ENCODE measurements at regions not wholly inside any gene's neighbourhood (a gene's known extent, or its start where the extent isn't known, plus 50 kb on each side); places are given as distances from the start of the nearest gene placed in this dataset.

DNA sequence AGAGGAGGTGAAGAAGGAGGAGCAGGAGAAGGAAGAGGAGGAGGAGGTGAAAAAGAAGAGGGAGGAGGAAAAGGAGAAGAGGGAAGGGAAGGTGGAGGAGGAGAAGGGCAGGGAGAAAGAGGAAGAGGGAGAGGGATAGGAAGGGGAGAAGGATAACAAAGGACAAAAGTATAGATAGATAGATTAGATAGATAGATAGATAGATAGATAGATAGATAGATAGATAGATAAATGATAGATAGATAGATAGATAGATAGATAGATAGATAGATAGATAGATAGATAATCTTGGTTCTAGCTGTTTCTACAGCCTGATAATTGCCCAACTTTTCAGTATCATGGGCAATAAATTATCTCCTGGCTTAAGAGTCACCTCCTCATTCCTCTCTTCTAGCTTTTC lies 296.2 kb upstream of the C16orf82 start:
- H3K9me3 ChIP-seq (ENCODE audit: control insufficient read depth in 2 of 2, low read length in 2 of 2): no peaks in the 10 kb centered on the region
- no peak overlapping the region for H3K4me3 ChIP-seq (ENCODE audit: low read length in 2 of 2)
- H3K9ac ChIP-seq (ENCODE audit: low read depth in 1 of 2, low read length in 2 of 2): no peak overlapping the region
- no peaks in the 10 kb centered on the region for H3K4me1 ChIP-seq (ENCODE audit: control insufficient read depth in 2 of 2, insufficient read depth in 2 of 2, low read length in 2 of 2)
- no peaks in the 10 kb centered on the region for H3K36me3 ChIP-seq (ENCODE audit: control insufficient read depth in 2 of 2, insufficient read depth in 2 of 2, low read length in 2 of 2)
- H3K27ac ChIP-seq (ENCODE audit: low read depth in 2 of 2, low read length in 2 of 2): no peak overlapping the region
- no peaks in the 10 kb centered on the region for H3K27me3 ChIP-seq (ENCODE audit: control insufficient read depth in 2 of 2, insufficient read depth in 2 of 2, low read length in 2 of 2)

DNA sequence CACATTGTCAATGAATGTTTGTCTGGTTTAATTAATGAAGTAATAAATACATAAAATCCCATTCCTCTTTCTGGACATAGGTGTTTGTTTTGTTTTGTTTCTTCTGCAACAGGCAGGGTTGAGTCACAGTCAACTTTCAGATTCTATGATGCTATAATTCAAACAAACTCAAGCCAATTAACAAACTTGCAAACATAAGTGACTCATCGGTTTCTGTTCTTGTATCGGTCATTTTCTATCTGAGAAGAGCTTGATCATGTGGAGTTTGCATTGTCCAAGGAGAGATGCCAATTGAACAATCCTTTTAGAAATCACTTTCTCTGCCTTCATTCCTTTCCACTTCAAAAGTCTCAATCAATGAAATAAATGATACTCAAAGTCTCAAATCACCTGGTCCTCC lies 294.2 kb upstream of the C16orf82 start:
- no peaks in the 10 kb centered on the region for H3K36me3 ChIP-seq (ENCODE audit: control insufficient read depth in 2 of 2, insufficient read depth in 2 of 2, low read length in 2 of 2)
- H3K9ac ChIP-seq (ENCODE audit: low read depth in 1 of 2, low read length in 2 of 2): no peak overlapping the region
- H3K27ac ChIP-seq (ENCODE audit: low read depth in 2 of 2, low read length in 2 of 2): no peak overlapping the region
- no peaks in the 10 kb centered on the region for H3K27me3 ChIP-seq (ENCODE audit: control insufficient read depth in 2 of 2, insufficient read depth in 2 of 2, low read length in 2 of 2)
- H3K4me3 ChIP-seq (ENCODE audit: low read length in 2 of 2): no peak overlapping the region
- no peaks in the 10 kb centered on the region for H3K9me3 ChIP-seq (ENCODE audit: control insufficient read depth in 2 of 2, low read length in 2 of 2)
- H3K4me1 ChIP-seq (ENCODE audit: control insufficient read depth in 2 of 2, insufficient read depth in 2 of 2, low read length in 2 of 2): no peaks in the 10 kb centered on the region

DNA sequence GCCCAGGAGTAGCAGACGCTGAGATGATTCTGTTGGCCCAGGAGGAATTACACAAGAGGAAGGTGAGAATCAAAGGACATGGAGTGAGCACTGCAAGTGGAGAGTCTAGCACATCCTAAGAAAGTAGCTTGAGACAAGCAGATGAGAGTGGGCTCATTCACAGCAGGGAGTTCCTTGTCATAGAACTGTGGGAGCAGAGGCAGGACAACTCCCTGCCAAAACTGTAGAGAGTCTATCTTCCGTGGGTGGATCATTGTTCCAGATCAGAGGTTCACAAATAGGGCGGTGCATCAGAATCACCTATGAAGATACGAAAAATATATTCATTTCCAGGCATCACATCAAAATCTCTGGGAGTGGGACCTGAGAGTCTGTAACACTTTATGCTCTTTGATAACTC lies 288.9 kb upstream of the C16orf82 start:
- no peaks in the 10 kb centered on the region for H3K9me3 ChIP-seq (ENCODE audit: control insufficient read depth in 2 of 2, low read length in 2 of 2)
- H3K27ac ChIP-seq (ENCODE audit: low read depth in 2 of 2, low read length in 2 of 2): no peak overlapping the region
- no peaks in the 10 kb centered on the region for H3K27me3 ChIP-seq (ENCODE audit: control insufficient read depth in 2 of 2, insufficient read depth in 2 of 2, low read length in 2 of 2)
- no peak overlapping the region for H3K9ac ChIP-seq (ENCODE audit: low read depth in 1 of 2, low read length in 2 of 2)
- no peaks in the 10 kb centered on the region for H3K4me1 ChIP-seq (ENCODE audit: control insufficient read depth in 2 of 2, insufficient read depth in 2 of 2, low read length in 2 of 2)
- no peaks in the 10 kb centered on the region for H3K36me3 ChIP-seq (ENCODE audit: control insufficient read depth in 2 of 2, insufficient read depth in 2 of 2, low read length in 2 of 2)
- no peak overlapping the region for H3K4me3 ChIP-seq (ENCODE audit: low read length in 2 of 2)

DNA sequence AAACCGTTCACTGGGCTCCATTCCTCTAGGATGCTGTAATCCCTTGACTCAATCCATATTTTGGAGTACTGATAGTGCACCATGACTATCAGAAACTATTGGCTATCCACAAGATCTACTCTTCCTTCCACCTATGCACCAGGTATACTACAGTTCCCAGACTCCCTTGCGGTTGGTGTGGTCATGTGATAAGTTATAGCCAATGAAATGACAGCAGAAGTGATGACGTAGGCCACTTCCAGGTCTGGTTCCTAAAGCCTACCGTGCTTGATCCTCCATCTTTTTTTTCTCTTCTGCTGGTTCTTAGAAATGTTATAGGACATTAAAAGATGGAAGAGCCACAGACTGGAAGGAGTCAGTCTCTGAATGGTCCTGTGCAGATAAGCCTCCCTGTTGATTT lies 278.8 kb upstream of the C16orf82 start:
- no peak overlapping the region for H3K9ac ChIP-seq (ENCODE audit: low read depth in 1 of 2, low read length in 2 of 2)
- H3K27ac ChIP-seq (ENCODE audit: low read depth in 2 of 2, low read length in 2 of 2): no peak overlapping the region
- H3K9me3 ChIP-seq (ENCODE audit: control insufficient read depth in 2 of 2, low read length in 2 of 2): no peaks in the 10 kb centered on the region
- H3K36me3 ChIP-seq (ENCODE audit: control insufficient read depth in 2 of 2, insufficient read depth in 2 of 2, low read length in 2 of 2): no peaks in the 10 kb centered on the region
- H3K4me3 ChIP-seq (ENCODE audit: low read length in 2 of 2): no peak overlapping the region
- no peaks in the 10 kb centered on the region for H3K27me3 ChIP-seq (ENCODE audit: control insufficient read depth in 2 of 2, insufficient read depth in 2 of 2, low read length in 2 of 2)
- no peaks in the 10 kb centered on the region for H3K4me1 ChIP-seq (ENCODE audit: control insufficient read depth in 2 of 2, insufficient read depth in 2 of 2, low read length in 2 of 2)

DNA sequence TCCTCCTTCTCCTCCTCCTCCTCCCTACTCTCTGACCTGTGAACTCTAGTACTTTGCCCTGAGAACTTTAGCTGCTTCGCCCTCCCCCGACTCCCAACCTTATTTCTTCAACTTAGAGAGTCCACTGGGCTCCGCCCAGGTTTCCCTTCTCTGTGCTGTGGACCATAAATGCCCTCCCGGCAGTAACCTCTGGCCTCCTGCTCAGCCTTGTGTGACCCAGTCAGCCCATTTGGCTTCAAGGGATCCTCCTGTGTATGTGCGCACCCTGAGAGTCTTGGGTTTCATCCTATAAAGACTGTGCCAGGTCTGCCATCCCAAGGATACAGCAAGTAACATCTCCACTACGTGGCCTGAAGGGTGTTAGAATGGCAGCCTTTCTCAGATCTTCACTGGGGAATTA lies 275.6 kb upstream of the C16orf82 start:
- no peaks in the 10 kb centered on the region for H3K4me1 ChIP-seq (ENCODE audit: control insufficient read depth in 2 of 2, insufficient read depth in 2 of 2, low read length in 2 of 2)
- H3K9me3 ChIP-seq (ENCODE audit: control insufficient read depth in 2 of 2, low read length in 2 of 2): no peaks in the 10 kb centered on the region
- no peaks in the 10 kb centered on the region for H3K36me3 ChIP-seq (ENCODE audit: control insufficient read depth in 2 of 2, insufficient read depth in 2 of 2, low read length in 2 of 2)
- H3K9ac ChIP-seq (ENCODE audit: low read depth in 1 of 2, low read length in 2 of 2): no peak overlapping the region
- no peak overlapping the region for H3K4me3 ChIP-seq (ENCODE audit: low read length in 2 of 2)
- no peaks in the 10 kb centered on the region for H3K27me3 ChIP-seq (ENCODE audit: control insufficient read depth in 2 of 2, insufficient read depth in 2 of 2, low read length in 2 of 2)
- no peak overlapping the region for H3K27ac ChIP-seq (ENCODE audit: low read depth in 2 of 2, low read length in 2 of 2)

DNA sequence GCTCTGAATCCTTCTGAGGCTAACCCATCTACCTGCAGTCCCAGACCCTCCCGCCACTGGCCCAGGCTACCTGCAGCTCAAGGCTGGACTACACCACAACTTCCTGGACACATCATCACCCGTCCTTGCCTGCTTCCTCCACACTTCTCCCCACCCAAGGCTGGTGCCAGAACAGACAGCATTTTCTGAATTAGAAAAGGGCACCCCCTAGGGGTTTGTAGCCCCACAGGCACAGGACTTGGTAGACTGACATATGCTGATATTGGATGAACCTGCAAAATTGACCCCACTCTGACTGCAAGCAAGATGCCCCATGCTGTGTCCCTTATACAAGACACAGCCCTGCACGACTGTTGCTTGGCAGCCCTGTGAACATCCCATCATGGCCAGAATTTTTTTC lies 271.5 kb upstream of the C16orf82 start:
- H3K4me3 ChIP-seq (ENCODE audit: low read length in 2 of 2): no peak overlapping the region
- no peaks in the 10 kb centered on the region for H3K27me3 ChIP-seq (ENCODE audit: control insufficient read depth in 2 of 2, insufficient read depth in 2 of 2, low read length in 2 of 2)
- no peak overlapping the region for H3K27ac ChIP-seq (ENCODE audit: low read depth in 2 of 2, low read length in 2 of 2)
- H3K9me3 ChIP-seq (ENCODE audit: control insufficient read depth in 2 of 2, low read length in 2 of 2): no peaks in the 10 kb centered on the region
- no peaks in the 10 kb centered on the region for H3K36me3 ChIP-seq (ENCODE audit: control insufficient read depth in 2 of 2, insufficient read depth in 2 of 2, low read length in 2 of 2)
- H3K9ac ChIP-seq (ENCODE audit: low read depth in 1 of 2, low read length in 2 of 2): no peak overlapping the region
- no peaks in the 10 kb centered on the region for H3K4me1 ChIP-seq (ENCODE audit: control insufficient read depth in 2 of 2, insufficient read depth in 2 of 2, low read length in 2 of 2)

DNA sequence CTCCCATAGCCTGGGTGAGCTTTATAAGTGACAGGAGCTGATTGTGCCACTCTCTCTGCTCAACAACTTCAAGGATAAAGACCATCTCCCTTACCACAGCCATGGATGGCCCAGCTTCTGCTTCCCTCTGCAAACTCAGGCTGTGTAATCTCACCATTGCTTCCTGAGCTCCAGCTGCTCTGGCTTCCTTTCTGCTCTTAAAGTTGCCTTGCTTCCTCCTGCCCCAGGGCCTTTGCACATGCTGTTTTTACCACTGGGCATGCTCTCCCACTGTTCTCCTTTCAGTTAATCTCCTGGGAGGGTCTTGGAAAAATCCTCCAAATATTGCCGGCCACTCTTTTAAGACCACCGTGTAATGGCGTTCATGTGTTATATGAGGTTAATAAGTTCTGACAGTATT lies 265.1 kb upstream of the C16orf82 start:
- Histone ChIP-seq H3K36me3 (ENCODE audit: control insufficient read depth in 2 of 2, insufficient read depth in 2 of 2, low read length in 2 of 2) (no peaks in the 10 kb centered on the region), H3K27me3 (ENCODE audit: control insufficient read depth in 2 of 2, insufficient read depth in 2 of 2, low read length in 2 of 2) (no peaks in the 10 kb centered on the region), H3K4me1 (ENCODE audit: control insufficient read depth in 2 of 2, insufficient read depth in 2 of 2, low read length in 2 of 2) (no peaks in the 10 kb centered on the region), H3K9ac (ENCODE audit: low read depth in 1 of 2, low read length in 2 of 2) (no peak overlapping the region), H3K27ac (ENCODE audit: low read depth in 2 of 2, low read length in 2 of 2) (no peak overlapping the region), H3K4me3 (ENCODE audit: low read length in 2 of 2) (no peak overlapping the region), H3K9me3 (ENCODE audit: control insufficient read depth in 2 of 2, low read length in 2 of 2) (peaks cover 0 to 2% of the 10 kb centered on the region in 2 donors)

DNA sequence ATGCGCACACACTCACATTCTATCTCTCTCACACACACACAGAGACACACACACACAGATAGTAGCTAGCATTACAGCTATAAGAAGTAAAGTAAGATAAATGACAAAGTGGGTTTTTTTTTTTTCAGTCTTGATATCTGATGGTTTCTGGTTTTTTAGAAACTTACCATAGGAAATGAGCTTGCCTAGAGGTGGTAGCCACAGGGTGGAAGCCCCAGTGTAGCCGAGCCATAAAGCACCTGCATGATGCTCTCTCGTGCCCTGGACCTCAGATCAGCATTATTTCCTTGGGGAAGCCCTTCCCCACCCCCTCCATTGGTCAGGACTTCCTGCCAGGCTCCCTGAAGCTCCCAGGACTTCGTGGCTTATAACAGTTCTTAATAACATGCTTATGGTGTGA lies 264.3 kb upstream of the C16orf82 start:
- Histone ChIP-seq H3K9me3 (ENCODE audit: control insufficient read depth in 2 of 2, low read length in 2 of 2) (peaks cover 0 to 2% of the 10 kb centered on the region in 2 donors), H3K9ac (ENCODE audit: low read depth in 1 of 2, low read length in 2 of 2) (no peak overlapping the region), H3K36me3 (ENCODE audit: control insufficient read depth in 2 of 2, insufficient read depth in 2 of 2, low read length in 2 of 2) (no peaks in the 10 kb centered on the region), H3K4me1 (ENCODE audit: control insufficient read depth in 2 of 2, insufficient read depth in 2 of 2, low read length in 2 of 2) (no peaks in the 10 kb centered on the region), H3K27ac (ENCODE audit: low read depth in 2 of 2, low read length in 2 of 2) (no peak overlapping the region), H3K4me3 (ENCODE audit: low read length in 2 of 2) (no peak overlapping the region), H3K27me3 (ENCODE audit: control insufficient read depth in 2 of 2, insufficient read depth in 2 of 2, low read length in 2 of 2) (no peaks in the 10 kb centered on the region)

DNA sequence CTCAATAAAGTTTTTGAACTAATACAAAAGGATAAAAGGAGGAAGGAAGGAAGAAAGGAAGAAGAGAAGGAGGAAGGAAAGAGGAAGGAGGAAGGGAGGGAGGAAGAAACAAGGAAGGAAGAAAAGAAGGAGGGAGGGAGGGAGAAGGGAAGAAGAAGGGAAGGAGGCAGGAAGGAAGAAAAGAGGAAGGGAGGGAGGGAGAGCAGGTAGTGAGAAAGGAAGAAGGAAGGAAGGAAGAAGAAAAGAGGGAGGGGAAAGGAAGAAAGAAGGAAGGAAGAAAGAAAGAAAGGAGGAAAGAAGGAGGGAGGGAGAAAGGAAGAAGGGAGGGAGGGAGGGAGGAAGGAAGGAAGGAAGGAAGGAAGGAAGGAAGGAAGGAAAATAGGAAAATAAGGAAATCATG lies 263.8 kb upstream of the C16orf82 start:
- Histone ChIP-seq H3K9ac (ENCODE audit: low read depth in 1 of 2, low read length in 2 of 2) (no peak overlapping the region), H3K4me1 (ENCODE audit: control insufficient read depth in 2 of 2, insufficient read depth in 2 of 2, low read length in 2 of 2) (no peaks in the 10 kb centered on the region), H3K4me3 (ENCODE audit: low read length in 2 of 2) (no peak overlapping the region), H3K36me3 (ENCODE audit: control insufficient read depth in 2 of 2, insufficient read depth in 2 of 2, low read length in 2 of 2) (no peaks in the 10 kb centered on the region), H3K9me3 (ENCODE audit: control insufficient read depth in 2 of 2, low read length in 2 of 2) (peaks cover 0 to 2% of the 10 kb centered on the region in 2 donors), H3K27ac (ENCODE audit: low read depth in 2 of 2, low read length in 2 of 2) (no peak overlapping the region), H3K27me3 (ENCODE audit: control insufficient read depth in 2 of 2, insufficient read depth in 2 of 2, low read length in 2 of 2) (no peaks in the 10 kb centered on the region)

DNA sequence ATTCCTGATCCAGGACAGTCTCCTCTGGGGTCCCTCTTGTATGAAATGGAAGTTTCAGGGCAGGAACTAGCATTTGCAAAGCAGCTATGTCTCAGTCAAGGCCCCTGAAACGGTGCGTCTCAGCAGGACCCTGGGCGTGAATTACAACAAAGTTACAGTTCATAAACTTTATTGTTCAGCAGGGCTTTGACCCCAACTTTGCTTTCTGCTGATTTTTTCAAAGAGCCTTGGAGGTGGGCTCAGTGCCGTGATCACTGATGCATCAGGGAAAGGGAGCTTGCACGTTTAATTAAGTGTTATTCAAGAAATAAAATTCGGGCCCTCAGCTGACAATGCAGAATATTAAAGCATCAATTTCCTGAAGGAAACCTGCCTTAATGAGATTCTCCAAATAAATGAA lies 260.1 kb upstream of the C16orf82 start:
- H3K27me3 ChIP-seq (ENCODE audit: control insufficient read depth in 2 of 2, insufficient read depth in 2 of 2, low read length in 2 of 2): no peaks in the 10 kb centered on the region
- no peaks in the 10 kb centered on the region for H3K9me3 ChIP-seq (ENCODE audit: control insufficient read depth in 2 of 2, low read length in 2 of 2)
- H3K4me1 ChIP-seq (ENCODE audit: control insufficient read depth in 2 of 2, insufficient read depth in 2 of 2, low read length in 2 of 2): no peaks in the 10 kb centered on the region
- H3K9ac ChIP-seq (ENCODE audit: low read depth in 1 of 2, low read length in 2 of 2): no peak overlapping the region
- no peak overlapping the region for H3K27ac ChIP-seq (ENCODE audit: low read depth in 2 of 2, low read length in 2 of 2)
- H3K4me3 ChIP-seq (ENCODE audit: low read length in 2 of 2): no peak overlapping the region
- no peaks in the 10 kb centered on the region for H3K36me3 ChIP-seq (ENCODE audit: control insufficient read depth in 2 of 2, insufficient read depth in 2 of 2, low read length in 2 of 2)

DNA sequence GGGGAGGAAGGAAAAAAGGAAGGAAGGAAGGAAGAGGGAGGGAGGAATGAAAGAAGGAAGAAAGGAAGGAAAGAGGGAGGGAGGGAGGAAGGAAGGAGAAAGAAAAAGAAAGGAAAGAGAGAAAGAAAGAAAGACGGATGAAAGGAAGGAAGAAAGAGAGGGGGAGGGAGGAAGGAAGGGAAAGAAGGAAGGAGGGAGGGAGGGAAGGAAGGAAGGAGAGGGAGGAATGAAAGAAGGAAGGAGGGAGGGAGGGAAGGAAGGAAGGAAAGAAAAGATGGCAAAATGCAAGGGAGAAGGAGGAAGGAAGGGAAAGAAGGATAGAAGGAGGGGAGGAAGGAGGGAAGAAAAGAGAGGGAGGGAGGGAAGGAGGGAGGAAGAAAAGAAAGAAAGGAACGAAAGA lies 257.3 kb upstream of the C16orf82 start:
- Histone ChIP-seq H3K27ac (ENCODE audit: low read depth in 2 of 2, low read length in 2 of 2) (no peak overlapping the region), H3K4me3 (ENCODE audit: low read length in 2 of 2) (no peak overlapping the region), H3K9ac (ENCODE audit: low read depth in 1 of 2, low read length in 2 of 2) (no peak overlapping the region), H3K4me1 (ENCODE audit: control insufficient read depth in 2 of 2, insufficient read depth in 2 of 2, low read length in 2 of 2) (no peaks in the 10 kb centered on the region), H3K9me3 (ENCODE audit: control insufficient read depth in 2 of 2, low read length in 2 of 2) (peaks cover 0 to 3% of the 10 kb centered on the region in 2 donors), H3K36me3 (ENCODE audit: control insufficient read depth in 2 of 2, insufficient read depth in 2 of 2, low read length in 2 of 2) (no peaks in the 10 kb centered on the region), H3K27me3 (ENCODE audit: control insufficient read depth in 2 of 2, insufficient read depth in 2 of 2, low read length in 2 of 2) (no peaks in the 10 kb centered on the region)

Measured in mucosa of rectum (tissue), 2 donors.